ENCODE measurements at regions not wholly inside any gene's neighbourhood (a gene's known extent, or its start where the extent isn't known, plus 50 kb on each side); places are given as distances from the start of the nearest gene placed in this dataset.

- Histone ChIP-seq H3K27ac (ENCODE audit: low read depth, low read length) (no peak overlapping the region), H2BK15ac (replicated peaks; ENCODE audit: low read depth) (no peak overlapping the region), H3K18ac (ENCODE audit: low read length) (no peak overlapping the region), H3K9ac (ENCODE audit: low read length) (no peak overlapping the region), H2AK5ac (ENCODE audit: low read length) (no peak overlapping the region), H3K4me1 (ENCODE audit: control insufficient read depth, low read depth, low read length) (no peaks in the 10 kb centered on the region), H3K4ac (ENCODE audit: low read depth, low read length) (no peak overlapping the region), H3K4me3 (ENCODE audit: low read length) (no peak overlapping the region), H3K79me2 (ENCODE audit: control insufficient read depth, insufficient read depth, low read length) (no peaks in the 10 kb centered on the region), H3K56ac (ENCODE audit: low read length) (no peak overlapping the region), H2BK5ac (ENCODE audit: low read length) (no peak overlapping the region), H3K23ac (ENCODE audit: low read length) (no peak overlapping the region), H3K4me2 (ENCODE audit: low read length) (no peak overlapping the region), H3K27me3 (ENCODE audit: insufficient read depth, low read length, poor library complexity) (no peaks in the 10 kb centered on the region), H3K36me3 (ENCODE audit: control insufficient read depth, insufficient read depth, low read length) (no peaks in the 10 kb centered on the region), H2BK120ac (ENCODE audit: low read depth, low read length) (no peak overlapping the region), H4K8ac (ENCODE audit: low read depth, low read length) (no peak overlapping the region), H4K5ac (ENCODE audit: low read length) (no peak overlapping the region), H3K79me1 (ENCODE audit: low read length) (no peaks in the 10 kb centered on the region)
- no peak for DNase-seq
- no CpG with 5 or more reads among the region's 3 CpGs for WGBS (ENCODE audit: extremely low coverage, insufficient coverage, low lambda C conversion rate)
Measured at GRCh38 chr2:234398531-234398930, 98.3 kb downstream of the ARL4C start.

- Histone ChIP-seq H3K36me3 (ENCODE audit: control insufficient read depth, insufficient read depth, low read length) (no peaks in the 10 kb centered on the region), H3K18ac (ENCODE audit: low read length) (no peak overlapping the region), H3K9ac (ENCODE audit: low read length) (no peak overlapping the region), H4K5ac (ENCODE audit: low read length) (no peak overlapping the region), H3K4me1 (ENCODE audit: control insufficient read depth, low read depth, low read length) (no peaks in the 10 kb centered on the region), H2AK5ac (ENCODE audit: low read length) (no peak overlapping the region), H2BK15ac (replicated peaks; ENCODE audit: low read depth) (no peak overlapping the region), H3K4me3 (ENCODE audit: low read length) (no peak overlapping the region), H4K8ac (ENCODE audit: low read depth, low read length) (no peak overlapping the region), H3K4ac (ENCODE audit: low read depth, low read length) (no peak overlapping the region), H2BK120ac (ENCODE audit: low read depth, low read length) (no peak overlapping the region), H3K4me2 (ENCODE audit: low read length) (no peak overlapping the region), H3K56ac (ENCODE audit: low read length) (no peak overlapping the region), H3K23ac (ENCODE audit: low read length) (no peak overlapping the region), H2BK5ac (ENCODE audit: low read length) (no peak overlapping the region), H3K79me2 (ENCODE audit: control insufficient read depth, insufficient read depth, low read length) (no peaks in the 10 kb centered on the region), H3K27me3 (ENCODE audit: insufficient read depth, low read length, poor library complexity) (no peaks in the 10 kb centered on the region), H3K27ac (ENCODE audit: low read depth, low read length) (no peak overlapping the region), H3K79me1 (ENCODE audit: low read length) (no peaks in the 10 kb centered on the region)
- no peak for DNase-seq
- WGBS (ENCODE audit: extremely low coverage, insufficient coverage, low lambda C conversion rate): no CpG with 5 or more reads among the region's 6 CpGs
Measured at GRCh38 chr2:234395891-234396420, 100.9 kb downstream of the ARL4C start.

DNA sequence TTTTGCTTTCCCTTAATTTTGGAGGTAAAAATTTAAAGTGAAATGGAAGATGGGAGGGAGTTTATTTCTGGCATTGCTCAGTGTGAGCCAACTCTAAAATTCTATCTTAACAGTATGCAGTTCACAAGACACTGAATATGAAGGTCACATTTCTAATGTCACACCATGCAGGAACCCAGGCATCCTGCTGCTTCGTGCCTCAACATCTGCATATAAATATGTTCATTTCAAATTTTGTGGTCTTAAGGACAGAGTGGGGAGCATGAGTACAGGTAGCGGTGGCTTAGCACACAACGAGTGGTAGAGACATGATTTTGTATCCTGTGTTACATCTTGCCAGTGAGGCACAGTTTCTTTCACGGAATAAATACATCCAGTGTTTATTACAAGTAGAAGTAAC lies 102.4 kb downstream of the ARL4C start:
- H3K36me3 ChIP-seq (ENCODE audit: control insufficient read depth, insufficient read depth, low read length): no peaks in the 10 kb centered on the region
- no peak overlapping the region for H4K8ac ChIP-seq (ENCODE audit: low read depth, low read length)
- no peak overlapping the region for H2BK15ac ChIP-seq (replicated peaks; ENCODE audit: low read depth)
- no CpG with 5 or more reads among the region's 4 CpGs for WGBS (ENCODE audit: extremely low coverage, insufficient coverage, low lambda C conversion rate)
- H3K4ac ChIP-seq (ENCODE audit: low read depth, low read length): no peak overlapping the region
- H3K27ac ChIP-seq (ENCODE audit: low read depth, low read length): no peak overlapping the region
- DNase-seq: no peak
- no peak overlapping the region for H2BK120ac ChIP-seq (ENCODE audit: low read depth, low read length)
- H3K9ac ChIP-seq (ENCODE audit: low read length): no peak overlapping the region
- no peaks in the 10 kb centered on the region for H3K79me2 ChIP-seq (ENCODE audit: control insufficient read depth, insufficient read depth, low read length)
- H3K27me3 ChIP-seq (ENCODE audit: insufficient read depth, low read length, poor library complexity): no peaks in the 10 kb centered on the region
- H3K4me2 ChIP-seq (ENCODE audit: low read length): no peak overlapping the region
- H3K4me3 ChIP-seq (ENCODE audit: low read length): no peak overlapping the region
- H3K18ac ChIP-seq (ENCODE audit: low read length): no peak overlapping the region
- H3K56ac ChIP-seq (ENCODE audit: low read length): no peak overlapping the region
- no peaks in the 10 kb centered on the region for H3K4me1 ChIP-seq (ENCODE audit: control insufficient read depth, low read depth, low read length)
- no peak overlapping the region for H3K23ac ChIP-seq (ENCODE audit: low read length)
- no peak overlapping the region for H2BK5ac ChIP-seq (ENCODE audit: low read length)
- no peak overlapping the region for H4K5ac ChIP-seq (ENCODE audit: low read length)
- H2AK5ac ChIP-seq (ENCODE audit: low read length): no peak overlapping the region
- no peaks in the 10 kb centered on the region for H3K79me1 ChIP-seq (ENCODE audit: low read length)

GRCh38 chr2:234393354-234393753 lies 103.5 kb downstream of the ARL4C start:
- Histone ChIP-seq H3K79me1 (ENCODE audit: low read length) (no peaks in the 10 kb centered on the region), H3K4me1 (ENCODE audit: control insufficient read depth, low read depth, low read length) (no peaks in the 10 kb centered on the region), H3K56ac (ENCODE audit: low read length) (no peak overlapping the region), H2BK15ac (replicated peaks; ENCODE audit: low read depth) (no peak overlapping the region), H3K79me2 (ENCODE audit: control insufficient read depth, insufficient read depth, low read length) (no peaks in the 10 kb centered on the region), H3K27me3 (ENCODE audit: insufficient read depth, low read length, poor library complexity) (no peaks in the 10 kb centered on the region), H4K5ac (ENCODE audit: low read length) (no peak overlapping the region), H3K4me3 (ENCODE audit: low read length) (no peak overlapping the region), H2BK5ac (ENCODE audit: low read length) (no peak overlapping the region), H4K8ac (ENCODE audit: low read depth, low read length) (no peak overlapping the region), H3K23ac (ENCODE audit: low read length) (no peak overlapping the region), H3K4ac (ENCODE audit: low read depth, low read length) (no peak overlapping the region), H3K36me3 (ENCODE audit: control insufficient read depth, insufficient read depth, low read length) (no peaks in the 10 kb centered on the region), H2AK5ac (ENCODE audit: low read length) (no peak overlapping the region), H2BK120ac (ENCODE audit: low read depth, low read length) (no peak overlapping the region), H3K27ac (ENCODE audit: low read depth, low read length) (no peak overlapping the region), H3K9ac (ENCODE audit: low read length) (no peak overlapping the region), H3K18ac (ENCODE audit: low read length) (no peak overlapping the region), H3K4me2 (ENCODE audit: low read length) (no peak overlapping the region)
- no peak for DNase-seq
- WGBS (ENCODE audit: extremely low coverage, insufficient coverage, low lambda C conversion rate): no CpG with 5 or more reads among the region's 3 CpGs

DNA sequence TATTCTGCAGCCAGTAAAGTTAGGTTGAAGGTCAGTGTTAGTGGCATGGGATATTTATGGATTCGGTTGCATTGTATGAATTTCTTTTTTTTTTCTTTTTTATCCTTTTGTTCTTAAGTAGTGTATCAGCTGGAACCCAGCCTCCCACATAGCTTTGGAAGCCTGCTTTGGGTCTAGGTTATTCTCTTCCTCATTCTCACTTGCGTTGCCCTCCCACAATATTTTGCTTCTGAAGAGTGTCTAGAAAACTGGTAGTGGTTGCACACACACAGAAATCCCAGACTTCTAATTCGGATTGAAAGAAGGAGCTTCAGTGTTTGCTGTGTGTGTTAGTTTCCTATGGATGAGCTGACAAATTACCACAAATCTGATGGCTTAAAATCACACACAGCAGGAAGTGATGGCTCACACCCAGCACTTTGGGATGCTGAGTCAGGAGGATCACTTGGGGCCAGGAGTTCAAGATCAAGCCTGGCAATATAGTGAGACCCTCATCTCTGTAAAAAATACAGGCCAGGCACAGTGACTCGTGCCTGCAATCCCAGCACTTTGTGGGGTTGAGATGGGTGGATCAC lies 104.8 kb downstream of the ARL4C start:
- no CpG with 5 or more reads among the region's 4 CpGs for WGBS (ENCODE audit: extremely low coverage, insufficient coverage, low lambda C conversion rate)
- H3K4me1 ChIP-seq (ENCODE audit: control insufficient read depth, low read depth, low read length): no peaks in the 10 kb centered on the region
- no peak overlapping the region for H3K23ac ChIP-seq (ENCODE audit: low read length)

GRCh38 chr2:234391625-234392024 lies 105.3 kb downstream of the ARL4C start:
- Histone ChIP-seq H2BK5ac (ENCODE audit: low read length) (no peak overlapping the region), H4K8ac (ENCODE audit: low read depth, low read length) (no peak overlapping the region), H3K79me1 (ENCODE audit: low read length) (no peaks in the 10 kb centered on the region), H3K23ac (ENCODE audit: low read length) (no peak overlapping the region), H3K4ac (ENCODE audit: low read depth, low read length) (no peak overlapping the region), H2AK5ac (ENCODE audit: low read length) (no peak overlapping the region), H2BK120ac (ENCODE audit: low read depth, low read length) (no peak overlapping the region), H3K9ac (ENCODE audit: low read length) (no peak overlapping the region), H3K4me3 (ENCODE audit: low read length) (no peak overlapping the region), H3K4me2 (ENCODE audit: low read length) (no peak overlapping the region), H3K79me2 (ENCODE audit: control insufficient read depth, insufficient read depth, low read length) (no peaks in the 10 kb centered on the region), H3K4me1 (ENCODE audit: control insufficient read depth, low read depth, low read length) (no peaks in the 10 kb centered on the region), H3K27ac (ENCODE audit: low read depth, low read length) (no peak overlapping the region), H4K5ac (ENCODE audit: low read length) (no peak overlapping the region), H3K18ac (ENCODE audit: low read length) (no peak overlapping the region), H3K27me3 (ENCODE audit: insufficient read depth, low read length, poor library complexity) (no peaks in the 10 kb centered on the region), H2BK15ac (replicated peaks; ENCODE audit: low read depth) (no peak overlapping the region), H3K56ac (ENCODE audit: low read length) (no peak overlapping the region), H3K36me3 (ENCODE audit: control insufficient read depth, insufficient read depth, low read length) (no peaks in the 10 kb centered on the region)
- no peak for DNase-seq
- no CpG with 5 or more reads among the region's 3 CpGs for WGBS (ENCODE audit: extremely low coverage, insufficient coverage, low lambda C conversion rate)

More for the DNA sequence above, 104.8 kb downstream of the ARL4C start:
- Histone ChIP-seq H2BK120ac (ENCODE audit: low read depth, low read length) (no peak overlapping the region), H3K4ac (ENCODE audit: low read depth, low read length) (no peak overlapping the region), H2BK15ac (replicated peaks; ENCODE audit: low read depth) (no peak overlapping the region), H2AK5ac (ENCODE audit: low read length) (no peak overlapping the region), H3K36me3 (ENCODE audit: control insufficient read depth, insufficient read depth, low read length) (no peaks in the 10 kb centered on the region), H3K56ac (ENCODE audit: low read length) (no peak overlapping the region), H4K8ac (ENCODE audit: low read depth, low read length) (no peak overlapping the region), H3K4me2 (ENCODE audit: low read length) (no peak overlapping the region), H3K79me1 (ENCODE audit: low read length) (no peaks in the 10 kb centered on the region), H3K27ac (ENCODE audit: low read depth, low read length) (no peak overlapping the region), H3K4me3 (ENCODE audit: low read length) (no peak overlapping the region), H3K27me3 (ENCODE audit: insufficient read depth, low read length, poor library complexity) (no peaks in the 10 kb centered on the region), H3K79me2 (ENCODE audit: control insufficient read depth, insufficient read depth, low read length) (no peaks in the 10 kb centered on the region), H3K18ac (ENCODE audit: low read length) (no peak overlapping the region), H3K9ac (ENCODE audit: low read length) (no peak overlapping the region), H2BK5ac (ENCODE audit: low read length) (no peak overlapping the region), H4K5ac (ENCODE audit: low read length) (no peak overlapping the region)
- DNase-seq: no peak

Measured in mesendoderm (in vitro differentiated cells).